SK-N-SH (cell line): ENCODE measurements at regions not wholly inside any gene's neighbourhood (a gene's known extent, or its start where the extent isn't known, plus 50 kb on each side); places are given as distances from the start of the nearest gene placed in this dataset.

ENCODE experiments used
- CTCF ChIA-PET: fragments of 300-600, 350-600 bp; formaldehyde crosslinking; extraction: SDS; loops from one replicate; lab custom pipeline; 2021; lab: Yijun Ruan, JAX
- POLR2A ChIA-PET: fragments of 350-600 bp; sonication (Branson Sonifier 250); formaldehyde crosslinking; extraction: SDS; loops from one replicate; lab custom pipeline; 2020; ENCODE audit warnings: antibody characterized with exemption, inconsistent platforms; lab: Yijun Ruan, JAX
- DNase-seq: peaks from one replicate; pipeline ENCODE4 v3.0.0; 2012
- H2AFZ ChIP-seq: fragments of 200-600 bp; sonication (generic); 2 replicates; pipeline ENCODE4 v1.8.1; 2016; ENCODE audit warnings: antibody characterized with exemption, mild to moderate bottlenecking, low read depth
- H3F3A ChIP-seq: fragments of 200-600 bp; sonication (generic); replicated peaks from 2 replicates; pipeline ENCODE3; 2016; ENCODE audit warnings: antibody characterized with exemption, mild to moderate bottlenecking; ENCODE audit not compliant: insufficient read depth
- H3K27ac ChIP-seq, 2 experiments: fragments of 200-500 bp in 1 of 2; fragments of 200-600 bp in 1 of 2; sonication (Bioruptor generic) in 1 of 2; sonication (generic), shearing (Covaris generic) in 1 of 2; 2 replicates each; pipeline versions ENCODE4 v1.5.1 to v1.6.1; 2014 to 2016; ENCODE audit warnings: low read depth in 2 of 2, inconsistent platforms in 1 of 2, low read length in 1 of 2, mild to moderate bottlenecking in 1 of 2, mixed read lengths in 1 of 2
- H3K27me3 ChIP-seq: fragments of 200-600 bp; sonication (generic), shearing (Covaris generic); 2 replicates; pipeline ENCODE4 v1.6.1; 2016; ENCODE audit warnings: mixed run types; ENCODE audit not compliant: insufficient read depth
- H3K36me3 ChIP-seq, 2 experiments: fragments of 200-500 bp in 1 of 2; fragments of 200-600 bp in 1 of 2; sonication (Bioruptor generic) in 1 of 2; sonication (generic) in 1 of 2; replicated peaks in 1 of 2; 2 replicates each; pipeline versions ENCODE3 to v1.5.1; 2014 to 2016; ENCODE audit warnings: low read length in 1 of 2, mild to moderate bottlenecking in 1 of 2; ENCODE audit not compliant: insufficient read depth in 2 of 2, control insufficient read depth in 1 of 2
- H3K4me1 ChIP-seq, 2 experiments: fragments of 200-500 bp in 1 of 2; fragments of 200-600 bp in 1 of 2; sonication (Bioruptor generic) in 1 of 2; sonication (generic), shearing (Covaris generic) in 1 of 2; 2 replicates each; pipeline versions ENCODE4 v1.5.1 to v1.6.1; 2014 to 2016; ENCODE audit warnings: low read depth in 1 of 2, low read length in 1 of 2, mixed run types in 1 of 2; ENCODE audit not compliant: insufficient read depth in 2 of 2, control insufficient read depth in 1 of 2
- H3K4me2 ChIP-seq: fragments of 200-600 bp; sonication (generic), shearing (Covaris generic); 2 replicates; pipeline ENCODE4 v1.6.1; 2017; ENCODE audit warnings: mixed run types
- H3K4me3 ChIP-seq, 2 experiments: fragments of 200-500 bp in 1 of 2; fragments of 200-600 bp in 1 of 2; sonication (Bioruptor generic) in 1 of 2; sonication (generic), shearing (Covaris generic) in 1 of 2; 2 replicates each; pipeline versions ENCODE4 v1.5.1 to v1.8.1; 2014 to 2016; ENCODE audit warnings: low read depth in 2 of 2, inconsistent platforms in 1 of 2, low read length in 1 of 2, mild to moderate bottlenecking in 1 of 2, mixed read lengths in 1 of 2, moderate library complexity in 1 of 2
- H3K79me2 ChIP-seq: fragments of 200-600 bp; sonication (generic); 2 replicates; pipeline ENCODE4 v1.8.1; 2017; ENCODE audit warnings: mild to moderate bottlenecking; ENCODE audit not compliant: insufficient read depth
- H3K9ac ChIP-seq: fragments of 200-600 bp; sonication (generic); 2 replicates; pipeline ENCODE4 v1.6.1; 2017; ENCODE audit warnings: mixed run types
- H3K9me2 ChIP-seq: fragments of 200-600 bp; sonication (generic); 2 replicates; pipeline ENCODE4 v1.6.1; 2017; ENCODE audit warnings: mixed run types
- H3K9me3 ChIP-seq: fragments of 200-600 bp; sonication (generic); 2 replicates; pipeline ENCODE4 v1.6.1; 2017; ENCODE audit warnings: mixed run types, mild to moderate bottlenecking, moderate library complexity
- H4K20me1 ChIP-seq: fragments of 200-600 bp; sonication (generic); 2 replicates; pipeline ENCODE4 v1.6.1; 2017; ENCODE audit warnings: mild to moderate bottlenecking, mixed run types; ENCODE audit not compliant: insufficient read depth
- CHD2 ChIP-seq: fragments of 150-350 bp; IDR thresholded peaks from 2 replicates; pipeline ENCODE4 v1.6.1; 2018; ENCODE audit warnings: low read length; ENCODE audit not compliant: partially characterized antibody
- EP300 ChIP-seq, 2 experiments: IDR thresholded peaks; 2 replicates each; pipeline versions ENCODE4 v1.4.0 to v1.6.1; 2012; ENCODE audit warnings: borderline replicate concordance in 1 of 2, low read depth in 1 of 2, low read length in 1 of 2
- EZH2phosphoT487 ChIP-seq: fragments of 200-600 bp; sonication (generic); IDR thresholded peaks from 2 replicates; pipeline ENCODE4 v1.6.1; 2017; ENCODE audit warnings: low read depth, mixed run types, mild to moderate bottlenecking, antibody characterized with exemption, moderate library complexity, borderline replicate concordance
- FOSL2 ChIP-seq: IDR thresholded peaks from 2 replicates; pipeline ENCODE4 v1.4.0; 2012; ENCODE audit warnings: low read depth, mild to moderate bottlenecking, moderate library complexity, borderline replicate concordance
- FOXM1 ChIP-seq: IDR thresholded peaks from 2 replicates; pipeline ENCODE4 v1.4.0; 2012; ENCODE audit warnings: low read depth, mild to moderate bottlenecking
- GABPA ChIP-seq: IDR thresholded peaks from 2 replicates; pipeline ENCODE4 v1.4.0; 2012; ENCODE audit warnings: low read depth, mild to moderate bottlenecking
- GATA2 ChIP-seq: sonication (generic); formaldehyde crosslinking; IDR thresholded peaks from 2 replicates; pipeline ENCODE4 v1.5.0; 2020; ENCODE audit warnings: mild to moderate bottlenecking, missing genetic modification reagents
- JUND ChIP-seq: IDR thresholded peaks from 2 replicates; pipeline ENCODE4 v1.4.0; 2012
- MEF2A ChIP-seq: IDR thresholded peaks from 2 replicates; pipeline ENCODE4 v1.4.0; 2012; ENCODE audit warnings: low read depth, borderline replicate concordance
- NRF1 ChIP-seq: IDR thresholded peaks from 2 replicates; pipeline ENCODE4 v1.6.1; 2012; ENCODE audit warnings: low read depth, mild to moderate bottlenecking, low read length
- RCOR1 ChIP-seq: fragments of 150-350 bp; IDR thresholded peaks from 2 replicates; pipeline ENCODE4 v1.6.1; 2017; ENCODE audit warnings: antibody characterized with exemption, low read length
- RXRA ChIP-seq: IDR thresholded peaks from 2 replicates; pipeline ENCODE4 v1.4.0; 2012; ENCODE audit warnings: low read depth, mild to moderate bottlenecking, borderline replicate concordance
- TAF1 ChIP-seq: IDR thresholded peaks from 2 replicates; pipeline ENCODE4 v1.6.1; 2012; ENCODE audit warnings: low read depth, mild to moderate bottlenecking, low read length, moderate library complexity, borderline replicate concordance
- TCF12 ChIP-seq: IDR thresholded peaks from 2 replicates; pipeline ENCODE4 v1.4.0; 2012
- WGBS: methylation state at CpG from one replicate; pipeline ENCODE4 v1.1.6; 2017; ENCODE audit warnings: low lambda C conversion rate; 5-methylcytosine and 5-hydroxymethylcytosine counted together
- TF ChIP-seq, protein P1 (sequence below): IDR thresholded peaks from 2 replicates; pipeline ENCODE4 v1.4.0; 2012; ENCODE audit warnings: low read depth, borderline replicate concordance
- TF ChIP-seq, protein P2 (sequence below): IDR thresholded peaks from 2 replicates; pipeline ENCODE4 v1.4.0; 2012; ENCODE audit warnings: low read depth
- TF ChIP-seq, protein P3 (sequence below): IDR thresholded peaks from 2 replicates; pipeline ENCODE4; 2012
- TF ChIP-seq, protein P4 (sequence below): fragments of 200-600 bp; sonication (generic); IDR thresholded peaks from 2 replicates; pipeline ENCODE4 v1.6.1; 2017; ENCODE audit warnings: antibody characterized with exemption, mild to moderate bottlenecking, moderate library complexity

- 86% methylated on average over 6 of the region's 6 CpGs for WGBS
- TF ChIP-seq CHD2 = no peak
- no peak for TF ChIP-seq GATA2
- no peak for TF ChIP-seq JUND
- TF ChIP-seq, protein P1, sequence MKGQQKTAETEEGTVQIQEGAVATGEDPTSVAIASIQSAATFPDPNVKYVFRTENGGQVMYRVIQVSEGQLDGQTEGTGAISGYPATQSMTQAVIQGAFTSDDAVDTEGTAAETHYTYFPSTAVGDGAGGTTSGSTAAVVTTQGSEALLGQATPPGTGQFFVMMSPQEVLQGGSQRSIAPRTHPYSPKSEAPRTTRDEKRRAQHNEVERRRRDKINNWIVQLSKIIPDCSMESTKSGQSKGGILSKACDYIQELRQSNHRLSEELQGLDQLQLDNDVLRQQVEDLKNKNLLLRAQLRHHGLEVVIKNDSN = no peak
- TF ChIP-seq, protein P2, sequence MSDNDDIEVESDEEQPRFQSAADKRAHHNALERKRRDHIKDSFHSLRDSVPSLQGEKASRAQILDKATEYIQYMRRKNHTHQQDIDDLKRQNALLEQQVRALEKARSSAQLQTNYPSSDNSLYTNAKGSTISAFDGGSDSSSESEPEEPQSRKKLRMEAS = no peak
- TF ChIP-seq MEF2A = no peak
- no peak for TF ChIP-seq FOXM1
- TF ChIP-seq FOSL2 = no peak
- ChIA-PET CTCF (interaction anchor here (1.6 kb wide), 1 partner anchor 42 kb away, joined by 4 read pairs; no protein-coding TSS in a partner anchor), POLR2A (no interaction called here)
- no peaks in the 10 kb centered on the region for H3K36me3 ChIP-seq
- H3K27ac ChIP-seq = no peak overlapping the region
- H3K79me2 ChIP-seq = no peaks in the 10 kb centered on the region
- no peak overlapping the region for H3K4me3 ChIP-seq
- no peaks in the 10 kb centered on the region for H3K9me2 ChIP-seq
- H4K20me1 ChIP-seq = no peaks in the 10 kb centered on the region
- peaks cover 3 to 21% of the 10 kb centered on the region in 2 experiments; a peak in 2 of 4 replicates for H3K4me1 ChIP-seq
- no peaks in the 10 kb centered on the region for H3K27me3 ChIP-seq
- no peak overlapping the region for H2AFZ ChIP-seq
- no peak overlapping the region for H3K4me2 ChIP-seq
- no peak for DNase-seq
- H3F3A ChIP-seq = peaks cover 5% of the 10 kb centered on the region
- no peak overlapping the region for H3K9ac ChIP-seq
- no peaks in the 10 kb centered on the region for H3K9me3 ChIP-seq
Measured at GRCh38 chr10:21311426-21311825, 214.1 kb downstream of the SKIDA1 start.

GRCh38 chr10:21309427-21309826, 216.1 kb downstream of the SKIDA1 start:
- peaks cover 5% of the 10 kb centered on the region for H3F3A ChIP-seq
- no peak overlapping the region for H2AFZ ChIP-seq
- H3K27me3 ChIP-seq = no peaks in the 10 kb centered on the region
- no peak overlapping the region for H3K27ac ChIP-seq
- no peak overlapping the region for H3K4me2 ChIP-seq
- ChIA-PET CTCF (no interaction called here), POLR2A (no interaction called here)
- H3K4me1 ChIP-seq = peaks cover 0 to 4% of the 10 kb centered on the region in 2 experiments; a peak in 1 of 4 replicates
- no peak overlapping the region for H3K9ac ChIP-seq
- H3K9me3 ChIP-seq = no peaks in the 10 kb centered on the region
- no peaks in the 10 kb centered on the region for H4K20me1 ChIP-seq
- H3K36me3 ChIP-seq = no peaks in the 10 kb centered on the region
- no peak for DNase-seq
- WGBS = 66% methylated on average over 3 of the region's 3 CpGs
- H3K9me2 ChIP-seq = no peaks in the 10 kb centered on the region
- no peak overlapping the region for H3K4me3 ChIP-seq
- TF ChIP-seq JUND (no peak), EP300 (IDR thresholded peaks at IDR 0.05; ENCODE audit: borderline replicate concordance in 1 of 2, low read depth in 1 of 2, low read length in 1 of 2) (no peak), FOSL2 (no peak), GABPA (no peak), GATA2 (no peak)
- TF ChIP-seq, protein P3, sequence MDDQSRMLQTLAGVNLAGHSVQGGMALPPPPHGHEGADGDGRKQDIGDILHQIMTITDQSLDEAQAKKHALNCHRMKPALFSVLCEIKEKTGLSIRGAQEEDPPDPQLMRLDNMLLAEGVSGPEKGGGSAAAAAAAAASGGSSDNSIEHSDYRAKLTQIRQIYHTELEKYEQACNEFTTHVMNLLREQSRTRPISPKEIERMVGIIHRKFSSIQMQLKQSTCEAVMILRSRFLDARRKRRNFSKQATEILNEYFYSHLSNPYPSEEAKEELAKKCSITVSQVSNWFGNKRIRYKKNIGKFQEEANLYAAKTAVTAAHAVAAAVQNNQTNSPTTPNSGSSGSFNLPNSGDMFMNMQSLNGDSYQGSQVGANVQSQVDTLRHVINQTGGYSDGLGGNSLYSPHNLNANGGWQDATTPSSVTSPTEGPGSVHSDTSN = no peak
- TF ChIP-seq, all 33 proteins: peak for 0
- H3K79me2 ChIP-seq = no peaks in the 10 kb centered on the region

- H4K20me1 ChIP-seq = no peaks in the 10 kb centered on the region
- H3K9ac ChIP-seq = no peak overlapping the region
- H3K4me1 ChIP-seq = no peaks in the 10 kb centered on the region
- ChIA-PET CTCF (no interaction called here), POLR2A (no interaction called here)
- no peak overlapping the region for H2AFZ ChIP-seq
- no peaks in the 10 kb centered on the region for H3K9me2 ChIP-seq
- no peaks in the 10 kb centered on the region for H3K36me3 ChIP-seq
- no peak for DNase-seq
- H3K4me2 ChIP-seq = no peak overlapping the region
- no peaks in the 10 kb centered on the region for H3K79me2 ChIP-seq
- H3K4me3 ChIP-seq = no peak overlapping the region
- 87% methylated on average over 4 of the region's 4 CpGs for WGBS
- H3F3A ChIP-seq = peaks cover 5% of the 10 kb centered on the region
- H3K27ac ChIP-seq = no peak overlapping the region
- H3K9me3 ChIP-seq = no peaks in the 10 kb centered on the region
- H3K27me3 ChIP-seq = no peaks in the 10 kb centered on the region
- TF ChIP-seq, protein P4, sequence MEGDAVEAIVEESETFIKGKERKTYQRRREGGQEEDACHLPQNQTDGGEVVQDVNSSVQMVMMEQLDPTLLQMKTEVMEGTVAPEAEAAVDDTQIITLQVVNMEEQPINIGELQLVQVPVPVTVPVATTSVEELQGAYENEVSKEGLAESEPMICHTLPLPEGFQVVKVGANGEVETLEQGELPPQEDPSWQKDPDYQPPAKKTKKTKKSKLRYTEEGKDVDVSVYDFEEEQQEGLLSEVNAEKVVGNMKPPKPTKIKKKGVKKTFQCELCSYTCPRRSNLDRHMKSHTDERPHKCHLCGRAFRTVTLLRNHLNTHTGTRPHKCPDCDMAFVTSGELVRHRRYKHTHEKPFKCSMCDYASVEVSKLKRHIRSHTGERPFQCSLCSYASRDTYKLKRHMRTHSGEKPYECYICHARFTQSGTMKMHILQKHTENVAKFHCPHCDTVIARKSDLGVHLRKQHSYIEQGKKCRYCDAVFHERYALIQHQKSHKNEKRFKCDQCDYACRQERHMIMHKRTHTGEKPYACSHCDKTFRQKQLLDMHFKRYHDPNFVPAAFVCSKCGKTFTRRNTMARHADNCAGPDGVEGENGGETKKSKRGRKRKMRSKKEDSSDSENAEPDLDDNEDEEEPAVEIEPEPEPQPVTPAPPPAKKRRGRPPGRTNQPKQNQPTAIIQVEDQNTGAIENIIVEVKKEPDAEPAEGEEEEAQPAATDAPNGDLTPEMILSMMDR = no peak
- TF ChIP-seq TAF1 (no peak), EP300 (IDR thresholded peaks at IDR 0.05; ENCODE audit: borderline replicate concordance in 1 of 2, low read depth in 1 of 2, low read length in 1 of 2) (no peak), RCOR1 (no peak), FOSL2 (no peak), NRF1 (no peak), FOXM1 (no peak), EZH2phosphoT487 (no peak), TCF12 (no peak), RXRA (no peak)
Measured at GRCh38 chr10:21308946-21309345, 216.5 kb downstream of the SKIDA1 start.
